DND-41 (cell line): ENCODE measurements at regions not wholly inside any gene's neighbourhood (a gene's known extent, or its start where the extent isn't known, plus 50 kb on each side); places are given as distances from the start of the nearest gene placed in this dataset.
"Not testable (repeated sequence)": the region's sequence is repeated elsewhere in the genome, so short reads cannot be mapped to it uniquely, and the experiment has no call there.

Source experiments
- ATAC-seq: fragments of 200-7000 bp; cut with Tn5 transposase; 3 replicates; pipeline ENCODE4 v1.9.1; 2021; ENCODE audit warnings: low read depth; ENCODE audit not compliant: insufficient read depth
- DNase-seq: peaks from one replicate; pipeline ENCODE4 v3.0.0-alpha.2; 2020
- H2AFZ ChIP-seq: 2 replicates; pipeline ENCODE4 v1.6.0; 2012; ENCODE audit warnings: low read depth, low read length
- H3K27ac ChIP-seq: 2 replicates; pipeline ENCODE4 v1.5.1; 2012; ENCODE audit warnings: low read length, inconsistent platforms
- H3K27me3 ChIP-seq: fragments of 200-600 bp; sonication (generic); 2 replicates; pipeline ENCODE4 v1.6.0; 2012; ENCODE audit warnings: low read length, mild to moderate bottlenecking, inconsistent platforms; ENCODE audit not compliant: insufficient read depth, poor library complexity
- H3K36me3 ChIP-seq: 2 replicates; pipeline ENCODE4 v1.5.1; 2012; ENCODE audit warnings: low read length, inconsistent platforms; ENCODE audit not compliant: insufficient read depth
- H3K4me1 ChIP-seq: 2 replicates; pipeline ENCODE4 v1.5.1; 2012; ENCODE audit warnings: mild to moderate bottlenecking, low read length; ENCODE audit not compliant: insufficient read depth
- H3K4me2 ChIP-seq: 2 replicates; pipeline ENCODE4 v1.6.0; 2012; ENCODE audit warnings: mild to moderate bottlenecking, moderate library complexity, low read length, inconsistent platforms; ENCODE audit not compliant: insufficient read depth
- H3K4me3 ChIP-seq, 2 experiments: fragments of 200-600 bp in 1 of 2; shearing (Covaris generic) in 1 of 2; 2 replicates each; pipeline ENCODE4 v1.5.1; 2012 to 2016; ENCODE audit warnings: inconsistent platforms in 2 of 2, low read length in 2 of 2, mild to moderate bottlenecking in 2 of 2, low read depth in 1 of 2, moderate library complexity in 1 of 2
- H3K79me2 ChIP-seq: 2 replicates; pipeline ENCODE4 v1.6.0; 2012; ENCODE audit warnings: low read length, inconsistent platforms; ENCODE audit not compliant: insufficient read depth
- H3K9ac ChIP-seq: 2 replicates; pipeline ENCODE4 v1.6.0; 2012; ENCODE audit warnings: low read depth, mild to moderate bottlenecking, inconsistent platforms, low read length, moderate library complexity
- H3K9me3 ChIP-seq: 2 replicates; pipeline ENCODE4 v1.5.1; 2012; ENCODE audit warnings: low read length, moderate library complexity, mild to moderate bottlenecking, inconsistent platforms; ENCODE audit not compliant: insufficient read depth, severe bottlenecking
- H4K20me1 ChIP-seq: 2 replicates; pipeline ENCODE4 v1.6.0; 2012; ENCODE audit warnings: low read length; ENCODE audit not compliant: insufficient read depth
- EZH2 ChIP-seq: IDR thresholded peaks from 3 replicates; pipeline ENCODE4 v1.6.1; 2012; ENCODE audit warnings: borderline replicate concordance, low read depth, mild to moderate bottlenecking, moderate library complexity, low read length, inconsistent platforms; ENCODE audit not compliant: severe bottlenecking
- TF ChIP-seq, protein P1 (sequence below): IDR thresholded peaks from 2 replicates; pipeline ENCODE4 v1.5.1; 2012; ENCODE audit warnings: borderline replicate concordance, low read length, moderate library complexity, mild to moderate bottlenecking; ENCODE audit not compliant: poor library complexity, severe bottlenecking; ENCODE audit errors: extremely low read depth

DNA sequence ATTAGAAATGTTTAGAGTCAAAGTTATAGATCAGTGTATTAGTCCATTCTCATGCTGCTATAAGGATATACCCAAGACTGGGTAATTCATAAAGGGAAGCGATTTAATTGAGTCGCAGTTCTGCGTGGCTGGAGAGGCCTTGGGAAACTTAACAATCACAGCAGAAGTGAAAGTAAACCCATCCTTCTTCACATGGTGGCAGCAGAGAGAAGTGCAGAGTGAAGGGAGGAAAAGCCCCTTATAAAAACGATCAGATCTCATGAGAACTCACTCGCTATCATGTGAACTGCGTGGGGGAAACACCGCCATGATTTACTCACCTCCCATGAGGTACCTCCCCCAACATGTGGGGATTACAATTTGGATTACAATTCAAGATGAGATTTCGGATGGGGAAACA lies 871.5 kb downstream of the DIPK2A start:
- Histone ChIP-seq H3K4me3 (no peak overlapping the region), H3K79me2 (no peaks in the 10 kb centered on the region), H3K9me3 (no peaks in the 10 kb centered on the region), H3K9ac (no peak overlapping the region), H3K27ac (no peak overlapping the region), H3K4me2 (no peak overlapping the region), H4K20me1 (no peaks in the 10 kb centered on the region), H3K4me1 (no peaks in the 10 kb centered on the region), H3K36me3 (no peaks in the 10 kb centered on the region), H3K27me3 (no peaks in the 10 kb centered on the region), H2AFZ (no peak overlapping the region)
- DNase-seq (no peak), ATAC-seq (0 out of 3 replicates have a peak, but pooled peaks have one; percentile 45)
- no peak for TF ChIP-seq EZH2
- TF ChIP-seq, protein P1, sequence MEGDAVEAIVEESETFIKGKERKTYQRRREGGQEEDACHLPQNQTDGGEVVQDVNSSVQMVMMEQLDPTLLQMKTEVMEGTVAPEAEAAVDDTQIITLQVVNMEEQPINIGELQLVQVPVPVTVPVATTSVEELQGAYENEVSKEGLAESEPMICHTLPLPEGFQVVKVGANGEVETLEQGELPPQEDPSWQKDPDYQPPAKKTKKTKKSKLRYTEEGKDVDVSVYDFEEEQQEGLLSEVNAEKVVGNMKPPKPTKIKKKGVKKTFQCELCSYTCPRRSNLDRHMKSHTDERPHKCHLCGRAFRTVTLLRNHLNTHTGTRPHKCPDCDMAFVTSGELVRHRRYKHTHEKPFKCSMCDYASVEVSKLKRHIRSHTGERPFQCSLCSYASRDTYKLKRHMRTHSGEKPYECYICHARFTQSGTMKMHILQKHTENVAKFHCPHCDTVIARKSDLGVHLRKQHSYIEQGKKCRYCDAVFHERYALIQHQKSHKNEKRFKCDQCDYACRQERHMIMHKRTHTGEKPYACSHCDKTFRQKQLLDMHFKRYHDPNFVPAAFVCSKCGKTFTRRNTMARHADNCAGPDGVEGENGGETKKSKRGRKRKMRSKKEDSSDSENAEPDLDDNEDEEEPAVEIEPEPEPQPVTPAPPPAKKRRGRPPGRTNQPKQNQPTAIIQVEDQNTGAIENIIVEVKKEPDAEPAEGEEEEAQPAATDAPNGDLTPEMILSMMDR: peak; percentile 36

DNA sequence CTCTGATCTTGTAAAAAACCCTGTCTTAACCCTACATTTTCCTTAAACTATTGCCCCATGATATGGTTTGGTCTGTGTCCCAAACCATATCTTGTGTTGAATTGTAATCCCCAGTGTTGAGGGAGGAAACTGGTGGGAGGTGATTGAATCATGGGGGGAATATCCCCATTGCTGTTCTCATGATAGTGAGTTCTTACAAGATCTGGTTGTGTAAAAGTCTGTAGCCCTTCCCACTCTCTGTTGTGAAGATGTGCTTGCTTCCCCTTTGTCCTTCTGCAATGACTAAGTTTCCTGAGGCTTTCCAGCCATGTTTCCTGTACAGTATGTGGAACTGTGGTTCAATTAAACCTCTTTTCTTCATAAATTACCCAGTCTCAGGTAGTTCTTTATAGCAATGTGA lies 881.4 kb downstream of the DIPK2A start:
- H3K9ac ChIP-seq: no peak overlapping the region
- H4K20me1 ChIP-seq: no peaks in the 10 kb centered on the region
- no peak for DNase-seq
- no peak overlapping the region for H3K4me2 ChIP-seq
- no peak overlapping the region for H3K27ac ChIP-seq
- H3K27me3 ChIP-seq: no peaks in the 10 kb centered on the region
- no peak overlapping the region for H2AFZ ChIP-seq
- no peaks in the 10 kb centered on the region for H3K79me2 ChIP-seq
- H3K9me3 ChIP-seq: no peaks in the 10 kb centered on the region
- no peak overlapping the region for H3K4me3 ChIP-seq
- no peaks in the 10 kb centered on the region for H3K36me3 ChIP-seq
- ATAC-seq: no peak
- TF ChIP-seq, protein P1: no peak
- TF ChIP-seq EZH2: no peak
- no peaks in the 10 kb centered on the region for H3K4me1 ChIP-seq

DNA sequence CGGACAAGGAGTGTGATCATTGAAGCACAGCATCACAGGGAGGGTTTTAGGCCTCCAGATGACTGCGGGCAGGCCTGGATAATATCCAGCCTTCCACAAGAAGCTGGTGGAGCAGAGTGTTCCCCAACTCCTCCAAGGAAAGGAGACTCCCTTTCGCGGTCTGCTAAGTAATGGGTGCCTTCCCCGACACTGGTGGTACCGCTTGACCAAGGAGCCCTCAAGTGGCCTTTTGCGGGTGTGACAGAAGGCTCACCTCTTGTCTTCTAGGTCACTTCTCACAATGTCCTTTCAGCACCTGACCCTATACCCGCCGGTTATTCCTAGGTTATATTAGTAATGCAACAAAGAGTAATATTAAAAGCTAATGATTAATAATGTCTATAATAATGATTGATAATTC lies 882.4 kb downstream of the DIPK2A start:
- H3K4me2 ChIP-seq, H3K4me1 ChIP-seq, H3K36me3 ChIP-seq: not testable (repeated sequence)

DNA sequence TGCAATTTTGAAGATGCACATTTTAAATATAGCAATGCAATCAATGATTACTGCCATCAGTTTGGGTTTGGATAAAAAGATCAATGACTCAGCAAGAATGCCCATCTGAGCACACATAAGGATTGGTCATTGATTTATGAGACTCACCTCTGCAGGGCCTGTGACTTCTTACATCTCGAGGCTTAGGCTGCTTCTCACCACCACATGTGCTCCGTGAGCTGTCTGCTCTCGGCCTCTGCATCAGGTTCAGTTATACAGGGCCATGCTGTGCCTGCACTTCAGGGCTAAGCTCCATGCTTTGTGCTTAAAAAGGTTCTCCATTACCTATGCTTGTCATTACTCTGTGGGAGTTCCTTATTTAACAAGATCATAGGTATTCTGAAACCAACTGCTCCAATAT lies 887.5 kb downstream of the DIPK2A start:
- Histone ChIP-seq H3K9me3 (no peaks in the 10 kb centered on the region), H3K36me3 (no peaks in the 10 kb centered on the region), H3K27ac (no peak overlapping the region), H3K27me3 (no peaks in the 10 kb centered on the region), H2AFZ (no peak overlapping the region), H3K9ac (no peak overlapping the region), H3K4me1 (no peaks in the 10 kb centered on the region), H3K4me3 (no peak overlapping the region), H4K20me1 (no peaks in the 10 kb centered on the region), H3K4me2 (no peak overlapping the region), H3K79me2 (no peaks in the 10 kb centered on the region)
- TF ChIP-seq, protein P1: no peak
- TF ChIP-seq EZH2: no peak
- ATAC-seq (no peak), DNase-seq (no peak)

More for the DNA sequence above, 882.4 kb downstream of the DIPK2A start:
- H3K9me3 ChIP-seq, H3K27me3 ChIP-seq, H3K9ac ChIP-seq, H4K20me1 ChIP-seq, H2AFZ ChIP-seq, H3K27ac ChIP-seq, ATAC-seq, DNase-seq, H3K79me2 ChIP-seq, H3K4me3 ChIP-seq: not testable (repeated sequence)
